H9 (cell line): ENCODE measurements at regions not wholly inside any gene's neighbourhood (a gene's known extent, or its start where the extent isn't known, plus 50 kb on each side); places are given as distances from the start of the nearest gene placed in this dataset.

Experiments used
- DNase-seq: peaks from one replicate; pipeline ENCODE4 v3.0.0-alpha.2; 2017
- H2AFZ ChIP-seq: one replicate; pipeline ENCODE4 v1.6.1; 2013; ENCODE audit warnings: mild to moderate bottlenecking, low read length, control low read depth, moderate library complexity
- H2AK5ac ChIP-seq: 2 replicates; pipeline ENCODE4 v1.6.1; 2013; ENCODE audit warnings: low read length, control low read depth, mixed read lengths; ENCODE audit not compliant: insufficient read length
- H2BK120ac ChIP-seq: one replicate; pipeline ENCODE4 v1.6.1; 2013; ENCODE audit warnings: low read depth, mild to moderate bottlenecking, low read length, control low read depth, inconsistent platforms; ENCODE audit not compliant: poor library complexity, severe bottlenecking
- H2BK12ac ChIP-seq: 2 replicates; pipeline ENCODE4 v1.6.1; 2013; ENCODE audit warnings: low read length, control low read depth, mixed read lengths, low read depth; ENCODE audit not compliant: insufficient read length
- H2BK15ac ChIP-seq: 2 replicates; pipeline ENCODE4 v1.6.1; 2013; ENCODE audit warnings: low read depth, low read length, control low read depth
- H2BK20ac ChIP-seq: one replicate; pipeline ENCODE4 v1.6.1; 2013; ENCODE audit warnings: low read depth, mild to moderate bottlenecking, low read length, control low read depth, inconsistent platforms; ENCODE audit not compliant: poor library complexity, severe bottlenecking
- H2BK5ac ChIP-seq: 2 replicates; pipeline ENCODE4 v1.6.1; 2013; ENCODE audit warnings: low read length, control low read depth, mixed read lengths; ENCODE audit not compliant: insufficient read length
- H3K14ac ChIP-seq: 2 replicates; pipeline ENCODE4 v1.6.1; 2013; ENCODE audit warnings: low read length, control low read depth; ENCODE audit not compliant: insufficient read depth
- H3K18ac ChIP-seq: 2 replicates; pipeline ENCODE4 v1.6.1; 2013; ENCODE audit warnings: low read depth, mild to moderate bottlenecking, mixed read lengths, low read length, control low read depth; ENCODE audit not compliant: insufficient read length
- H3K23ac ChIP-seq: 2 replicates; pipeline ENCODE4 v1.6.1; 2013; ENCODE audit warnings: low read length, control low read depth, mixed read lengths, low read depth; ENCODE audit not compliant: insufficient read length
- H3K23me2 ChIP-seq: 2 replicates; pipeline ENCODE4 v1.6.1; 2013; ENCODE audit warnings: low read depth, mild to moderate bottlenecking, mixed read lengths, low read length, control low read depth; ENCODE audit not compliant: insufficient read length, poor library complexity, severe bottlenecking
- H3K27ac ChIP-seq: 2 replicates; pipeline ENCODE4 v1.5.1; 2013; ENCODE audit warnings: low read length, control low read depth, mixed read lengths, low read depth; ENCODE audit not compliant: insufficient read length
- H3K27me3 ChIP-seq: 2 replicates; pipeline ENCODE4 v1.6.1; 2013; ENCODE audit warnings: low read length, control low read depth, inconsistent platforms; ENCODE audit not compliant: insufficient read depth
- H3K4ac ChIP-seq: 2 replicates; pipeline ENCODE4 v1.6.1; 2013; ENCODE audit warnings: low read depth, mild to moderate bottlenecking, control low read depth, inconsistent platforms, low read length, moderate library complexity
- H3K4me1 ChIP-seq: 2 replicates; pipeline ENCODE4 v1.6.1; 2013; ENCODE audit warnings: low read length, control low read depth, inconsistent platforms; ENCODE audit not compliant: insufficient read depth
- H3K4me2 ChIP-seq: 2 replicates; pipeline ENCODE4 v1.6.1; 2013; ENCODE audit warnings: low read length, control low read depth, mixed read lengths; ENCODE audit not compliant: insufficient read length, insufficient read depth
- H3K56ac ChIP-seq: 2 replicates; pipeline ENCODE4 v1.6.1; 2013; ENCODE audit warnings: low read depth, mild to moderate bottlenecking, mixed read lengths, low read length, control low read depth; ENCODE audit not compliant: insufficient read length
- H3K79me1 ChIP-seq: 2 replicates; pipeline ENCODE4 v1.6.1; 2013; ENCODE audit warnings: low read depth, mild to moderate bottlenecking, moderate library complexity, low read length, control low read depth, inconsistent platforms; ENCODE audit not compliant: insufficient read depth, poor library complexity, severe bottlenecking
- H3K79me2 ChIP-seq: 2 replicates; pipeline ENCODE4 v1.6.1; 2013; ENCODE audit warnings: low read length, control low read depth, inconsistent platforms; ENCODE audit not compliant: insufficient read depth
- H3K9ac ChIP-seq: 2 replicates; pipeline ENCODE4 v1.6.1; 2013; ENCODE audit warnings: low read length, control low read depth, mixed read lengths; ENCODE audit not compliant: insufficient read length; ENCODE audit errors: extremely low read depth
- H3K9me3 ChIP-seq: one replicate; pipeline ENCODE4 v1.6.1; 2013; ENCODE audit warnings: low read depth, low read length, inconsistent platforms; ENCODE audit not compliant: control insufficient read depth
- H3T11ph ChIP-seq: one replicate; pipeline ENCODE4 v1.6.1; 2013; ENCODE audit warnings: mild to moderate bottlenecking, low read length, control low read depth, inconsistent platforms
- H4K20me1 ChIP-seq: one replicate; pipeline ENCODE4 v1.6.1; 2013; ENCODE audit not compliant: control insufficient read depth, insufficient read length, insufficient read depth
- H4K5ac ChIP-seq: 2 replicates; pipeline ENCODE4 v1.6.1; 2013; ENCODE audit warnings: low read depth, mild to moderate bottlenecking, mixed read lengths, low read length, control low read depth; ENCODE audit not compliant: insufficient read length
- H4K8ac ChIP-seq: replicated peaks from 2 replicates; pipeline ENCODE4 v1.6.1; 2013; ENCODE audit warnings: low read length, control low read depth, mixed read lengths, low read depth; ENCODE audit not compliant: insufficient read length
- H4K91ac ChIP-seq: 2 replicates; pipeline ENCODE4 v1.6.1; 2013; ENCODE audit warnings: low read depth, mild to moderate bottlenecking, moderate library complexity, mixed read lengths, low read length, control low read depth; ENCODE audit not compliant: insufficient read length
- H3K27ac Mint-ChIP-seq, 3 experiments: 2 replicates in 2 of 3; 3 replicates in 1 of 3; pipeline ENCODE4 v1.8.0; 2020 to 2021; ENCODE audit warnings: mixed read lengths in 3 of 3, mild to moderate bottlenecking in 1 of 3, moderate library complexity in 1 of 3
- H3K27me3 Mint-ChIP-seq: 2 replicates; pipeline ENCODE4 v1.8.0; 2021; ENCODE audit warnings: low read depth, mild to moderate bottlenecking, moderate library complexity, mixed read lengths
- H3K36me3 Mint-ChIP-seq, 3 experiments: 2 replicates in 2 of 3; 3 replicates in 1 of 3; pipeline ENCODE4 v1.8.0; 2020 to 2021; ENCODE audit warnings: low read depth in 3 of 3, mixed read lengths in 3 of 3; ENCODE audit not compliant: insufficient read depth in 1 of 3
- H3K4me1 Mint-ChIP-seq, 2 experiments: 2 replicates each; pipeline ENCODE4 v1.8.0; 2020; ENCODE audit warnings: mixed read lengths in 2 of 2
- H3K4me3 Mint-ChIP-seq, 2 experiments: 2 replicates in 1 of 2; 3 replicates in 1 of 2; pipeline ENCODE4 v1.8.0; 2020 to 2021; ENCODE audit warnings: mild to moderate bottlenecking in 2 of 2, mixed read lengths in 2 of 2, moderate library complexity in 1 of 2
- H3K9me3 Mint-ChIP-seq, 2 experiments: 2 replicates in 1 of 2; 3 replicates in 1 of 2; pipeline ENCODE4 v1.8.0; 2020; ENCODE audit warnings: mild to moderate bottlenecking in 2 of 2, mixed read lengths in 2 of 2, moderate library complexity in 1 of 2
- CTCF ChIP-seq: fragments of 200-600 bp; sonication (generic); conservative IDR thresholded peaks from 3 replicates; pipeline ENCODE4 v1.8.0; 2021; ENCODE audit warnings: antibody characterized with exemption, mild to moderate bottlenecking
- WGBS: extraction: QIAGEN DNeasy Blood & Tissue Kit; methylation state at CpG from one replicate; pipeline ENCODE4 v1.1.7; 2013; ENCODE audit warnings: missing lambda C conversion rate, low lambda C conversion rate, mixed read lengths; ENCODE audit not compliant: insufficient read length; ENCODE audit errors: extremely low coverage; 5-methylcytosine and 5-hydroxymethylcytosine counted together

GRCh38 chr3:153757839-153758238 lies 363.4 kb upstream of the ARHGEF26 start:
- H4K5ac ChIP-seq, result no peak overlapping the region
- no peak overlapping the region for H2AK5ac ChIP-seq
- H3K79me2 ChIP-seq, result no peaks in the 10 kb centered on the region
- no peak overlapping the region for H3K56ac ChIP-seq
- H3K18ac ChIP-seq, result no peak overlapping the region
- no peak overlapping the region for H3K27ac Mint-ChIP-seq
- H3K4me1 ChIP-seq, result no peaks in the 10 kb centered on the region
- no peak overlapping the region for H2BK120ac ChIP-seq
- no peak overlapping the region for H2BK15ac ChIP-seq
- H3K14ac ChIP-seq, result no peak overlapping the region
- H3K4me2 ChIP-seq, result no peak overlapping the region
- no CpG with 5 or more reads among the region's 3 CpGs for WGBS
- H3K27me3 ChIP-seq, result no peaks in the 10 kb centered on the region
- H3K27ac ChIP-seq, result no peak overlapping the region
- DNase-seq, result no peak
- no peak overlapping the region for H2BK12ac ChIP-seq
- no peak overlapping the region for H2BK20ac ChIP-seq
- no peaks in the 10 kb centered on the region for H3K23me2 ChIP-seq
- no peaks in the 10 kb centered on the region for H3K36me3 Mint-ChIP-seq
- no peak overlapping the region for H4K8ac ChIP-seq
- peaks cover 3 to 5% of the 10 kb centered on the region in 2 experiments for H3K4me1 Mint-ChIP-seq
- no peaks in the 10 kb centered on the region for H3K79me1 ChIP-seq
- no peak overlapping the region for H2AFZ ChIP-seq
- no peak overlapping the region for H2BK5ac ChIP-seq
- no peaks in the 10 kb centered on the region for H3K27me3 Mint-ChIP-seq
- H4K91ac ChIP-seq, result no peak overlapping the region
- no peak for TF ChIP-seq CTCF
- H3K4me3 Mint-ChIP-seq, result no peak overlapping the region
- H3K9ac ChIP-seq, result no peak overlapping the region
- H3K9me3 Mint-ChIP-seq, result no peaks in the 10 kb centered on the region
- no peaks in the 10 kb centered on the region for H4K20me1 ChIP-seq
- no peak overlapping the region for H3T11ph ChIP-seq
- no peak overlapping the region for H3K23ac ChIP-seq
- H3K9me3 ChIP-seq, result no peaks in the 10 kb centered on the region
- no peak overlapping the region for H3K4ac ChIP-seq
